ENCODE measurements at regions not wholly inside any gene's neighbourhood (a gene's known extent, or its start where the extent isn't known, plus 50 kb on each side); places are given as distances from the start of the nearest gene placed in this dataset.

GRCh38 chr11:121802542-121802941, 313.5 kb downstream of the BLID start:
- no peak overlapping the region for H3K4me3 ChIP-seq (ENCODE audit: low read depth in 2 of 2, low read length in 2 of 2)
- no peaks in the 10 kb centered on the region for H3K36me3 ChIP-seq (ENCODE audit: control insufficient read depth, insufficient read depth, low read length)
- no peaks in the 10 kb centered on the region; the same call in 1 of the 2 replicates for H3K9me3 ChIP-seq (ENCODE audit: control insufficient read depth, insufficient read depth, low read depth, low read length)
- DNase-seq (ENCODE audit: low read depth, low spot score): no peak
- POLR2A ChIA-PET: no interaction called here
- no peak for ATAC-seq
- intact Hi-C loops (cut with micrococcal nuclease; ENCODE audit: unreplicated experiment) (no loop called here), in situ Hi-C loops (cut with HindIII; ENCODE audit: low pct_unique_long_range_greater_than_20kb, low sequenced_read_pairs) (no loop called here)
- CTCF ChIA-PET: no interaction called here
- TF ChIP-seq POLR2AphosphoS5 (IDR thresholded peaks at IDR 0.05; ENCODE audit: low read depth, low read length) (no peak), REST (IDR thresholded peaks at IDR 0.05; ENCODE audit: insufficient read depth in 1 of 2, low read depth in 2 of 2, low read length in 1 of 2) (no peak)
- H3K27me3 ChIP-seq (ENCODE audit: control insufficient read depth, insufficient read depth, low read length): no peaks in the 10 kb centered on the region
- H3K4me1 ChIP-seq (ENCODE audit: control insufficient read depth, insufficient read depth, low read length): no peaks in the 10 kb centered on the region
- BruUV-seq (replicated peaks): no TSS peak
- no peak overlapping the region for H3K27ac ChIP-seq (ENCODE audit: low read length)

GRCh38 chr11:121801781-121802180, 314.2 kb downstream of the BLID start:
- Histone ChIP-seq H3K27me3 (ENCODE audit: control insufficient read depth, insufficient read depth, low read length) (no peaks in the 10 kb centered on the region), H3K9me3 (ENCODE audit: control insufficient read depth, insufficient read depth, low read depth, low read length) (no peaks in the 10 kb centered on the region; the same call in 1 of the 2 replicates), H3K27ac (ENCODE audit: low read length) (no peak overlapping the region), H3K4me3 (ENCODE audit: low read depth in 2 of 2, low read length in 2 of 2) (no peak overlapping the region), H3K36me3 (ENCODE audit: control insufficient read depth, insufficient read depth, low read length) (no peaks in the 10 kb centered on the region), H3K4me1 (ENCODE audit: control insufficient read depth, insufficient read depth, low read length) (no peaks in the 10 kb centered on the region)
- TF ChIP-seq POLR2AphosphoS5 (IDR thresholded peaks at IDR 0.05; ENCODE audit: low read depth, low read length) (no peak), REST (IDR thresholded peaks at IDR 0.05; ENCODE audit: insufficient read depth in 1 of 2, low read depth in 2 of 2, low read length in 1 of 2) (no peak), CTCF (IDR thresholded peaks at IDR 0.05) (no peak), SIN3A (IDR thresholded peaks at IDR 0.05; ENCODE audit: borderline replicate concordance, insufficient read depth, low read depth, low read length) (no peak), TCF7L2 (IDR thresholded peaks at IDR 0.05; ENCODE audit: low read depth, low read length) (no peak)
- ATAC-seq: no peak
- intact Hi-C loops (cut with micrococcal nuclease; ENCODE audit: unreplicated experiment): no loop called here
- ChIA-PET CTCF (no interaction called here), POLR2A (no interaction called here)
- in situ Hi-C loops (cut with HindIII; ENCODE audit: low pct_unique_long_range_greater_than_20kb, low sequenced_read_pairs): no loop called here
- no peak for DNase-seq (ENCODE audit: low read depth, low spot score)
- no TSS peak for BruUV-seq (replicated peaks)

All from Panc1 (cell line).